Tibial nerve (tissue), 4 donors: ENCODE measurements at regions not wholly inside any gene's neighbourhood (a gene's known extent, or its start where the extent isn't known, plus 50 kb on each side); places are given as distances from the start of the nearest gene placed in this dataset.
A peak's percentile ranks its signal among the peaks of the same experiment; 100 is the strongest.
"Not testable (repeated sequence)": the region's sequence is repeated elsewhere in the genome, so short reads cannot be mapped to it uniquely, and the experiment has no call there.

Experiments used
- DNase-seq, 2 donors: peaks; one replicate each; pipeline ENCODE4 v3.0.0-alpha.2; 2019; ENCODE audit warnings: low spot score in 2 of 2
- H3K27ac ChIP-seq, 4 donors: fragments of 200-600 bp; sonication (generic) in 3 of 4; one replicate each; pipeline ENCODE4 v1.5.1; 2017 to 2019; ENCODE audit warnings: mild to moderate bottlenecking in 1 of 4
- H3K27me3 ChIP-seq, 2 donors: fragments of 200-600 bp; sonication (generic) in 1 of 2; one replicate each; pipeline versions ENCODE4 v1.5.1 to v1.6.0; 2017 to 2019
- H3K36me3 ChIP-seq, 3 donors: fragments of 200-600 bp; sonication (generic); one replicate each; pipeline ENCODE4 v1.5.1; 2018 to 2019
- H3K4me1 ChIP-seq, 4 donors: fragments of 200-600 bp; sonication (generic) in 3 of 4; one replicate each; pipeline ENCODE4 v1.5.1; 2017 to 2019
- H3K4me3 ChIP-seq, 4 donors: fragments of 200-600 bp; sonication (generic) in 3 of 4; one replicate each; pipeline ENCODE4 v1.5.1; 2017 to 2019; ENCODE audit warnings: mild to moderate bottlenecking in 1 of 4, moderate library complexity in 1 of 4
- H3K9me3 ChIP-seq, 4 donors: fragments of 200-600 bp; sonication (generic) in 3 of 4; one replicate each; pipeline ENCODE4 v1.5.1; 2017 to 2019
- EP300 ChIP-seq, 2 donors: sonication (generic); formaldehyde crosslinking; IDR thresholded peaks; one replicate each; pipeline ENCODE4 v1.6.1; 2017; ENCODE audit warnings: antibody characterized with exemption in 2 of 2, mild to moderate bottlenecking in 1 of 2
- POLR2A ChIP-seq, 2 donors: fragments of 450-650 bp; IDR thresholded peaks; one replicate each; pipeline ENCODE4 v1.6.1; 2017; ENCODE audit warnings: antibody characterized with exemption in 2 of 2, mild to moderate bottlenecking in 2 of 2, moderate library complexity in 2 of 2
- WGBS, 2 donors: methylation state at CpG; one replicate each; pipeline ENCODE4 v1.1.5; 2018; 5-methylcytosine and 5-hydroxymethylcytosine counted together
- TF ChIP-seq, protein P1 (sequence below), 5 experiments: fragments of 200-600 bp in 3 of 5; fragments of 450-650 bp in 2 of 5; sonication (generic) in 3 of 5; IDR thresholded peaks; one replicate each; pipeline ENCODE4 v1.5.1; 2016 to 2019; ENCODE audit warnings: antibody characterized with exemption in 5 of 5, mild to moderate bottlenecking in 3 of 5, moderate library complexity in 2 of 5

DNA sequence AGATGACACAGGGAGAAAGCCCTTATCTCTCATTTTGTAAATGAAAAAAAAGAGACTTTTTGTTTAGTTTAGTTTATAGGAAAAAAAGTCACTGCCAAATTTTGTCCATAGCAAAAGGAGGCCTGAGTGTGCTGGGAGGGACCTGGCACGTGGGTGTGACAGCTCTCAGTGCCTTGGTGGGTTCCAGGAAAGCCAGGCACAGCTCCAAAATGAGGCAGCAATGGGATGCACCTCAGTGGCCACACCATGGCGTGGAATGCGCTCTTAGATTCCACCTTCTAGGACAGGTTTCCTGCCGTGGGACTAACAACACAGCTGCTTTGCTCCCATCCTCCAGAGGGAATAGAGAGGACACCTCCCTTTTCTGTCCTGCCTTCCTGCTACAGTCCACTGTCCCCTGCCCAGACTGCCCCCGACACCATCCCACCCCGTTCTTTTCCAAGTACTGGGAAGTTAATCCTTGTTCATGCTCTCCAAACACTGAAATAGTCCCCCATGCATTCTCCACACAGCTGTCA, 207.6 kb downstream of the EMP1 start:
- no peak for DNase-seq
- TF ChIP-seq EP300 (IDR thresholded peaks at IDR 0.05) = no peak
- no peak for TF ChIP-seq POLR2A (IDR thresholded peaks at IDR 0.05)
- TF ChIP-seq, protein P1, sequence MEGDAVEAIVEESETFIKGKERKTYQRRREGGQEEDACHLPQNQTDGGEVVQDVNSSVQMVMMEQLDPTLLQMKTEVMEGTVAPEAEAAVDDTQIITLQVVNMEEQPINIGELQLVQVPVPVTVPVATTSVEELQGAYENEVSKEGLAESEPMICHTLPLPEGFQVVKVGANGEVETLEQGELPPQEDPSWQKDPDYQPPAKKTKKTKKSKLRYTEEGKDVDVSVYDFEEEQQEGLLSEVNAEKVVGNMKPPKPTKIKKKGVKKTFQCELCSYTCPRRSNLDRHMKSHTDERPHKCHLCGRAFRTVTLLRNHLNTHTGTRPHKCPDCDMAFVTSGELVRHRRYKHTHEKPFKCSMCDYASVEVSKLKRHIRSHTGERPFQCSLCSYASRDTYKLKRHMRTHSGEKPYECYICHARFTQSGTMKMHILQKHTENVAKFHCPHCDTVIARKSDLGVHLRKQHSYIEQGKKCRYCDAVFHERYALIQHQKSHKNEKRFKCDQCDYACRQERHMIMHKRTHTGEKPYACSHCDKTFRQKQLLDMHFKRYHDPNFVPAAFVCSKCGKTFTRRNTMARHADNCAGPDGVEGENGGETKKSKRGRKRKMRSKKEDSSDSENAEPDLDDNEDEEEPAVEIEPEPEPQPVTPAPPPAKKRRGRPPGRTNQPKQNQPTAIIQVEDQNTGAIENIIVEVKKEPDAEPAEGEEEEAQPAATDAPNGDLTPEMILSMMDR (IDR thresholded peaks at IDR 0.05) = no peak
- no peak overlapping the region for H3K4me3 ChIP-seq
- H3K27ac ChIP-seq = no peak overlapping the region
- H3K9me3 ChIP-seq = no peaks in the 10 kb centered on the region
- 62 to 64% methylated on average over 6 of the region's 6 CpGs for WGBS, 2 donors
- no peaks in the 10 kb centered on the region for H3K27me3 ChIP-seq
- H3K4me1 ChIP-seq = no peaks in the 10 kb centered on the region
- no peaks in the 10 kb centered on the region for H3K36me3 ChIP-seq

DNA sequence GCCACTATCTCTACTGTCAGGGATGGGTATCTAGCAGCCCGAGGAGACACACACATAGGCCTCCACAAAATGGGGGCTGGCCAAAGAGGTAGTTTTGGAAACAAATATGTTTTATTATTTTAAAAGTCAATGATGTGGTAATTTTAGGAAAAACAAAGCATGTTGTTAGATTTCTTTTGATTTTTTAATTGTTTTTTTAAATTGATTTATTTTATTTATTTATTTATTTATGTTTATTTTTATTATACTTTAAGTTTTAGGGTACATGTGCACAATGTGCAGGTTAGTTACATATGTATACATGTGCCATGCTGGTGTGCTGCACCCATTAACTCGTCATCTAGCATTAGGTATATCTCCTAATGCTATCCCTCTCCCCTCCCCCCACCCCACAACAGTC, 194.8 kb downstream of the EMP1 start:
- Histone ChIP-seq H3K27ac (peak overlapping the region in 1 of 4 donors; percentile 39), H3K4me1 (peaks cover 0 to 16% (median 8%) of the 10 kb centered on the region in 4 donors)
- DNase-seq, H3K9me3 ChIP-seq, H3K36me3 ChIP-seq, H3K27me3 ChIP-seq, H3K4me3 ChIP-seq: not testable (repeated sequence)
- 82 to 93% methylated on average over 2 of the region's 2 CpGs for WGBS, 2 donors

DNA sequence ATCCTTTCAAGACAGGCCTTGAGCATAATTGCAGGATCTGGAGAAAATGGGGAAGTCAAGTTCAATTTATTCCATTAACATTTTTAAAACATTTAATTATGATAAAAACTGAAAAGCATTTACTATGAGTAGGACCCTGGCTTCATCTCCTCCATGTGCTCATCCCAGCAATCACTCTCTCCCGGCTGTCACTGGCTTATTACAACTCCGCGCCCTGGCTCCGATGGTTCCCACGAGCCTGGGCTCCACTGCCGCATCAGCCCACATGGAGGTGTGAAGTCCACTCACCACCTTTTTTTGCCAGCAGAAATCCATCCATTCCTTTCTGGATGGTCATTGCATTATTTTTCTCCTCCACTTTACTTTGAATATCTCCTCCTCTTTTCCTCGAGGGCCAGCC, 194.4 kb downstream of the EMP1 start:
- WGBS, 2 donors = 74 to 83% methylated on average over 7 of the region's 7 CpGs
- peaks cover 0 to 16% (median 8%) of the 10 kb centered on the region in 4 donors for H3K4me1 ChIP-seq
- no peaks in the 10 kb centered on the region for H3K27me3 ChIP-seq
- H3K9me3 ChIP-seq = no peaks in the 10 kb centered on the region
- no peak overlapping the region for H3K4me3 ChIP-seq
- no peaks in the 10 kb centered on the region for H3K36me3 ChIP-seq
- TF ChIP-seq EP300 (IDR thresholded peaks at IDR 0.05) (no peak), POLR2A (IDR thresholded peaks at IDR 0.05) (no peak)
- TF ChIP-seq, protein P1 (IDR thresholded peaks at IDR 0.05) = no peak
- peak overlapping the region in 1 of 4 donors; percentile 39 for H3K27ac ChIP-seq
- no peak for DNase-seq

DNA sequence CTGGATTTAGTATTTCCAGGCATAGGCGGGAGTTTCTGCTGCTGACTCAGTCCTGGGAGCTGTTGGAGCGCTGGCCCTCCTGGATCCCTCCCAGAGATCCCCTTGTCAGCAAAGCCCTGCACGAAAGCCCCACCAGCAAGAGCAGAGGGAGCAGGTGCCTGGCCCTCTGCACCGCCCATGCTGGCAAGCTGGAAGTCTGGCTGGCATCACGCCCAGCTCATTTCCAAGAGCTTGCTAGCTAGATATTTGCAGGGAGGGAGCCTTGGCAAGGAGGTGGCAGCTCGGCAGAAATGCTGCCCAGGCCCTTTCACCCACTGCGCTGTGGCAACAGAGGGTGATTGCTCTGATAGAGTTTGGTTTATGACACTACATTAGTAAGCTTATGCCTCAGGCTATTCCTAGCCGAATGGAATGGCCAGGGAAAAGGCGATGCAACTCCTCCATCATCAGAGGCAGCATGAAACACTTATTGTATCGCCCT, 193.9 kb downstream of the EMP1 start:
- DNase-seq = peak; percentile 32 to 38
- H3K36me3 ChIP-seq = no peaks in the 10 kb centered on the region
- peak overlapping the region in 1 of 4 donors; percentile 39 for H3K27ac ChIP-seq
- TF ChIP-seq, protein P1 (IDR thresholded peaks at IDR 0.05) = no peak
- TF ChIP-seq EP300 (IDR thresholded peaks at IDR 0.05) = no peak
- TF ChIP-seq POLR2A (IDR thresholded peaks at IDR 0.05) = no peak
- H3K27me3 ChIP-seq = no peaks in the 10 kb centered on the region
- H3K9me3 ChIP-seq = no peaks in the 10 kb centered on the region
- peaks cover 0 to 16% (median 8%) of the 10 kb centered on the region in 4 donors for H3K4me1 ChIP-seq
- WGBS, 2 donors = 26 to 42% methylated on average over 9 to 10 of the region's 10 CpGs
- no peak overlapping the region for H3K4me3 ChIP-seq

DNA sequence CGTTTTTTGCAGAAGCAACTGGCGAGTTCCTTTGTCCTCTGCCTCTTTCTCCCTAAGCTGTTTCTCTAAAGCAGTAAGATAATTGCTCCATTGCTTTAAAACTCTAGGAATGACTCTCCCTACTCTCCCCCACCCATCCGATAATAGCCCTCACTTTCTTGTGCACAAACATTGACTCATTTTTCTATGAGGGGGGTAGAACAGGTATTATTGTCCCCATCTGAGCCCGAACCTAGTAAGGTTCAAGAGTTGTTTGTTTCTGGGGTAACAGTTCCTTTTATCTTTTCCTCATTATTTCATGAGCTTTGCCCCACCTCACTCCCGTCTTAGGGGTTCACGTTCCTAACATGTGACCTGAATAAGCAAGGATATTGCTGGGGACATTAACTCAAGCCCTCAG, 190.6 kb downstream of the EMP1 start:
- no peaks in the 10 kb centered on the region for H3K9me3 ChIP-seq
- no peak for DNase-seq
- H3K4me1 ChIP-seq = peaks cover 0 to 16% (median 8%) of the 10 kb centered on the region in 4 donors
- H3K27ac ChIP-seq = no peak overlapping the region
- H3K27me3 ChIP-seq = no peaks in the 10 kb centered on the region
- H3K4me3 ChIP-seq = no peak overlapping the region
- TF ChIP-seq, protein P1 (IDR thresholded peaks at IDR 0.05) = no peak
- TF ChIP-seq EP300 (IDR thresholded peaks at IDR 0.05) (no peak), POLR2A (IDR thresholded peaks at IDR 0.05) (no peak)
- 83 to 87% methylated on average over 6 of the region's 6 CpGs for WGBS, 2 donors
- no peaks in the 10 kb centered on the region for H3K36me3 ChIP-seq
